Neural crest cell (in vitro differentiated cells): ENCODE measurements at regions not wholly inside any gene's neighbourhood (a gene's known extent, or its start where the extent isn't known, plus 50 kb on each side); places are given as distances from the start of the nearest gene placed in this dataset.
A peak's percentile ranks its signal among the peaks of the same experiment; 100 is the strongest.

Experiments
- DNase-seq: peaks from one replicate; pipeline ENCODE4 v3.0.0; 2021; ENCODE audit warnings: low read depth, mixed read lengths, low spot score
- H3K27ac Mint-ChIP-seq: one replicate; pipeline ENCODE4 v1.8.0; 2021; ENCODE audit warnings: mild to moderate bottlenecking, mixed read lengths; ENCODE audit not compliant: unreplicated experiment
- H3K27me3 Mint-ChIP-seq: 2 replicates; pipeline ENCODE4 v1.8.0; 2021; ENCODE audit warnings: low read depth, mild to moderate bottlenecking, mixed read lengths
- H3K36me3 Mint-ChIP-seq: 2 replicates; pipeline ENCODE4 v1.8.0; 2021; ENCODE audit warnings: low read depth, mild to moderate bottlenecking, mixed read lengths
- H3K4me1 Mint-ChIP-seq: 2 replicates; pipeline ENCODE4 v1.8.0; 2021; ENCODE audit warnings: mixed read lengths
- H3K4me3 Mint-ChIP-seq: one replicate; pipeline ENCODE4 v1.8.0; 2021; ENCODE audit warnings: mild to moderate bottlenecking, mixed read lengths
- H3K9me3 Mint-ChIP-seq: 2 replicates; pipeline ENCODE4 v1.8.0; 2021; ENCODE audit warnings: mixed read lengths
- CTCF ChIP-seq: fragments of 200-600 bp; sonication (generic); conservative IDR thresholded peaks from 2 replicates; pipeline ENCODE4 v1.5.0; 2021; ENCODE audit warnings: antibody characterized with exemption, mild to moderate bottlenecking

GRCh38 chr12:105956662-105957457, 181.9 kb downstream of the NUAK1 start:
- H3K27ac Mint-ChIP-seq, result no peak overlapping the region
- H3K4me3 Mint-ChIP-seq, result no peak overlapping the region
- no peaks in the 10 kb centered on the region for H3K27me3 Mint-ChIP-seq
- H3K9me3 Mint-ChIP-seq, result no peaks in the 10 kb centered on the region
- no peaks in the 10 kb centered on the region for H3K36me3 Mint-ChIP-seq
- DNase-seq, result no peak
- peaks cover 20% of the 10 kb centered on the region for H3K4me1 Mint-ChIP-seq
- TF ChIP-seq CTCF, result no peak

GRCh38 chr12:105960319-105961083, 178.3 kb downstream of the NUAK1 start:
- TF ChIP-seq CTCF, result no peak
- Mint-ChIP-seq H3K4me1 (peaks cover 20% of the 10 kb centered on the region), H3K9me3 (no peaks in the 10 kb centered on the region), H3K4me3 (no peak overlapping the region), H3K27me3 (no peaks in the 10 kb centered on the region), H3K27ac (peak overlapping the region; percentile 2), H3K36me3 (no peaks in the 10 kb centered on the region)
- DNase-seq, result no peak

DNA sequence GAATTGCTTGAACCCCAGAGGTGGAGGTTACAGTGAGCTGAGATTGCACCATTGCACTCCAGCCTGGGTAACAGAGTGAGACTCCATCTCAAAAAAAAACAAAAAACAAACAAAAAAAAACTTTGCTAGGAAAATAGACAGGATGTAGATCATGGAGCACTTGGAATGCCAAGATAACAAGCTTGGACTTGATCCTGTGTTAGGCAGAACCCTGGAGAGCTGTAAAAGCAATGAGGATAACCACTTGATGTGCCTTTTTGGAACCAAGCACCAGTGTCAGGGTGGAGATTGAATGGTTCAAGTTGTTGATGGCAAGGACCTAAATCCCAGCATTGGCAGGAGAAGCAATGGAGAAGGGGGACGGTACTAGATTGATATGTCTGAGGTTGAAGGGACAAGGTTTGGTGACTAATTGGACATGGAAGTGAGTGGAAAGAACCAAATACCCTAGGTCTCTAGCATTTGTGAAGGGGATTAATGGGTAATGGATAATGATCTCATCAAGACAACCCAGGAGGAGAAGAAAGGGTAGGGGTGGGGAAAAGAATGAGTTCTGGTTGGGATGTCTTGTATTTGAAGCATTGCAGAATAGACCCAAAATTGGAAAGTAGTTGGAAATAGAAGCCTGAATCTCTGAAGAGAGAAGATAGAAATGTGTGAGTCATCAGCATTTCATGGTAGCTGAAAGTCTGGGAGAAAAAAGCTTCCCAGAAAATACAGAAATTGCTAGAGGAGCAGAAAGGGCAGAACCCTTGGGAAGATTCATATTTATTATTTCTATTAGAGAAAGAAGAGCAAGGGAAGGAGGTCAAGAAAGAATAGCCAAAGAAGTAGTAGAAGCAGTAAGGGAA, 176.7 kb downstream of the NUAK1 start:
- DNase-seq, result no peak
- H3K9me3 Mint-ChIP-seq, result no peaks in the 10 kb centered on the region

DNA sequence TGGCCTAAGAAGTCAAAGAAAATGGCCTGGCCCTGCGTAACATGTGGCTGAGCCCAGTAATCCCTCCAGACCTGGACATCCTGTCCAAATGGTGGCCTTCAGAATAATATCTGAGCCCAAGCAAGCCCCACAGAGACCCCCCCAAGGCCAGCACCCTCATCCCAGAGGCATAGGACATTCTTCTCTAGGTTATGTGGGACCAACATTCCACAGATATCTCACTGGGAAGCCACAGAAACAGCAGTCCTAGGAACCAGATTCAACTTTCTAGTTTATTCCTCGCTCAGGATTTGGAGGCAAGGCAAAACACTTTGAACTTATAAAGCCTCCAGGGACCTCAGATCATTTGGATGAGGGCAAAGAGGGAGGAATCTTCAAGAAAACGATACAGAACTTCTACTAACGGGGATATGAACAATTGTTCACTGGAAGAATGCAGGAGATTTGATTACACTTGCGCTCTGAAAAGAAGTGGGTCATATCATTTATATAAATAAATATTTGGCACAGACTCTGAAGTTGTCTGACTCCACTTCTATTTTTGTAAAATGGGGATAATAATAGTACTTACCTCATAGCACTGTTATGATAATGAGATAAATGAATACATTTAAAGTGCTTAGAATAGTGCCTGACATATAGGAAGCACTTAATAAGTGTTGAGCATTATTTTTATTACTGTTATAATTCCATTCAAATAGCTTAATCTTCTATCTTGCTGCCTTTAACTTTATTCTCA, 171.5 kb downstream of the NUAK1 start:
- peaks cover 7% of the 10 kb centered on the region for H3K4me1 Mint-ChIP-seq
- DNase-seq, result no peak
- H3K4me3 Mint-ChIP-seq, result no peak overlapping the region
- H3K36me3 Mint-ChIP-seq, result no peaks in the 10 kb centered on the region
- H3K9me3 Mint-ChIP-seq, result peaks cover 3% of the 10 kb centered on the region
- TF ChIP-seq CTCF, result no peak
- no peaks in the 10 kb centered on the region for H3K27me3 Mint-ChIP-seq
- no peak overlapping the region for H3K27ac Mint-ChIP-seq

More for the DNA sequence above, 176.7 kb downstream of the NUAK1 start:
- H3K27me3 Mint-ChIP-seq, result no peaks in the 10 kb centered on the region
- H3K4me3 Mint-ChIP-seq, result no peak overlapping the region
- H3K4me1 Mint-ChIP-seq, result peaks cover 11% of the 10 kb centered on the region
- no peaks in the 10 kb centered on the region for H3K36me3 Mint-ChIP-seq
- TF ChIP-seq CTCF, result no peak
- no peak overlapping the region for H3K27ac Mint-ChIP-seq

- Mint-ChIP-seq H3K9me3 (peaks cover 3% of the 10 kb centered on the region), H3K27ac (no peak overlapping the region), H3K27me3 (no peaks in the 10 kb centered on the region), H3K4me3 (no peak overlapping the region), H3K36me3 (no peaks in the 10 kb centered on the region), H3K4me1 (peaks cover 7% of the 10 kb centered on the region)
- TF ChIP-seq CTCF, result peak; percentile 22
- DNase-seq, result no peak
These were observed 170.7 kb downstream of the NUAK1 start for GRCh38 chr12:105968025-105968424.
